ENCODE measurements at regions not wholly inside any gene's neighbourhood (a gene's known extent, or its start where the extent isn't known, plus 50 kb on each side); places are given as distances from the start of the nearest gene placed in this dataset.
"Not testable (repeated sequence)": the region's sequence is repeated elsewhere in the genome, so short reads cannot be mapped to it uniquely, and the experiment has no call there.

- Histone ChIP-seq H4K20me1 (no peaks in the 10 kb centered on the region), H3K27ac (no peak overlapping the region), H3K9ac (no peak overlapping the region)
These were observed 51.3 kb upstream of the MOCS2 start for GRCh38 chr5:53160895-53161294.

DNA sequence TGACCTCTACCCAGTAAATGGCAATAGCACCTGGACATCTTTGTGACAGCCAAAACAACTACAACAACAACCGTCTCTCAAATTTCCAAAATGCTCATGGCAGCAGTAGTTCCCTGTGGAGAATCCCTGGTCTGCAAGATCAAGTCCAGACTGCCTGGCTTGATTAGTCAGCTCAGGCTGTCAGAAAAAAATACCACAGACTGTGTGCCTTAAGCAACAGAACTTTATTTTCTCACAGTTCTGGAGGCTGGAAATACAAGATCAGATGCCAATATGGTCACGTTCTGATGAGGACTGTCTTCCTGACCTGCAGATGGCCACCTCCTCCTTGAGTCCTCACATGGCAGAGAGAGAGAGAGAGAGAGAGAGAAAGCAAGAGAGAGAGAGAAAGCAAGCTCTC lies 52.3 kb upstream of the MOCS2 start:
- Histone ChIP-seq H3K4me2 (no peak overlapping the region), H3K27ac (no peak overlapping the region), H3K36me3 (no peaks in the 10 kb centered on the region), H3K4me1 (no peaks in the 10 kb centered on the region), H3K9me3 (replicated peaks in 1 of 11) (no peaks in the 10 kb centered on the region), H4K20me1 (no peaks in the 10 kb centered on the region), H3K27me3 (no peaks in the 10 kb centered on the region), H3K4me3 (no peak overlapping the region), H3K9ac (no peak overlapping the region)
- no peak for TF ChIP-seq Cebpa-rat (IDR thresholded peaks at IDR 0.05)

More at GRCh38 chr5:53160895-53161294, 51.3 kb upstream of the MOCS2 start:
- no peaks in the 10 kb centered on the region for H3K27me3 ChIP-seq
- H3K4me2 ChIP-seq: no peak overlapping the region
- no peak for TF ChIP-seq Cebpa-rat (IDR thresholded peaks at IDR 0.05)
- no peak overlapping the region for H3K4me3 ChIP-seq
- no peaks in the 10 kb centered on the region for H3K4me1 ChIP-seq
- H3K9me3 ChIP-seq (replicated peaks in 1 of 11): no peaks in the 10 kb centered on the region
- no peaks in the 10 kb centered on the region for H3K36me3 ChIP-seq

- Histone ChIP-seq H3K9me3 (replicated peaks in 1 of 11) (no peaks in the 10 kb centered on the region), H3K27me3 (no peaks in the 10 kb centered on the region), H3K4me3 (no peak overlapping the region), H4K20me1 (no peaks in the 10 kb centered on the region), H3K4me2 (no peak overlapping the region), H3K9ac (no peak overlapping the region), H3K36me3 (no peaks in the 10 kb centered on the region), H3K27ac (no peak overlapping the region), H3K4me1 (peaks cover 0 to 16% (median 3%) of the 10 kb centered on the region in 10 experiments; a peak in 10 of 20 replicates)
- no peak for TF ChIP-seq Cebpa-rat (IDR thresholded peaks at IDR 0.05)
These were observed 55.1 kb upstream of the MOCS2 start for GRCh38 chr5:53164478-53165165.

DNA sequence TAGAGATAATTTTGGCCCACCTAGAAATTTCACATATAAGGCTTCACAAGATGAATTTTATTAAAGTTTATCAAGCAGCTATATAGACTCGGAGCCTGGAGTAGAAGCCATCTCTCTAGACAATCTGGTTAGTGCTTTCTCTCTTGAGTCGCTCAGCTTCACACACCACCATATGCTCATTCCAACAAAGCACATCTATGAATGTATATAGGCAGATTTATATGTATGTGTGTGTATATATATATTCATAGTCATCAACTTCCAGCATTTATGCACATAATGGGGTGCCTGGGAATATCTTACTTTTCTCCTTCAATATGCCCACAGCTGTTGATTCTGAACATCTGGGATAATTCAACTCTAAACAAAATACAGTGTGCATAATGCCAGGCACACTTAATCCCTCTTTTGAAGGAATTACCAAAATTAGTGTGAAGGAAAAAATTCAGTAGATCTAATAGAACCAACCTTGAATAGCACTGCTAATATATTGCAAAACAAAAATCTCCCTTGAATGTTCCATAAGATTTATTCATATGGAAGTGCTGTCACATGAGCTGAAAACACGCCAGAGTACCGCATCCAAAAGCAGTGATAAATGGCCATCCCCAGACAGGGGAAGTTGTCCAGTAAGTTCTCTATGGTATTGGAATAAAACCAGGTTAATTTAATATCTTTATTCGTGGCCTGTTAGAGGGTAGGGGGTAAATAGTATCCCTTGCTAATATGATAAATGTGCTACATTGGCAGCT lies 56.0 kb upstream of the MOCS2 start:
- Histone ChIP-seq H3K4me3 (no peak overlapping the region), H3K9me3 (replicated peaks in 1 of 11) (no peaks in the 10 kb centered on the region), H4K20me1 (no peaks in the 10 kb centered on the region), H3K27me3 (no peaks in the 10 kb centered on the region), H3K36me3 (no peaks in the 10 kb centered on the region), H3K27ac (no peak overlapping the region), H3K4me2 (no peak overlapping the region), H3K9ac (no peak overlapping the region), H3K4me1 (peaks cover 0 to 16% (median 3%) of the 10 kb centered on the region in 10 experiments; a peak in 10 of 20 replicates)
- no peak for TF ChIP-seq Cebpa-rat (IDR thresholded peaks at IDR 0.05)

- H3K4me1 ChIP-seq: peaks cover 0 to 16% (median 3%) of the 10 kb centered on the region in 10 experiments; a peak in 10 of 20 replicates
- no peaks in the 10 kb centered on the region for H4K20me1 ChIP-seq
- H3K4me2 ChIP-seq: no peak overlapping the region
- H3K9ac ChIP-seq: no peak overlapping the region
- H3K4me3 ChIP-seq: no peak overlapping the region
- no peaks in the 10 kb centered on the region for H3K36me3 ChIP-seq
- no peaks in the 10 kb centered on the region for H3K9me3 ChIP-seq (replicated peaks in 1 of 11)
- H3K27ac ChIP-seq: no peak overlapping the region
- TF ChIP-seq Cebpa-rat (IDR thresholded peaks at IDR 0.05): no peak
- no peaks in the 10 kb centered on the region for H3K27me3 ChIP-seq
These were observed 56.6 kb upstream of the MOCS2 start for GRCh38 chr5:53166183-53166495.

- peak overlapping the region in 5 of 11 experiments; percentile 33 to 57 (median 47); a peak in 7 of 22 replicates for H3K4me2 ChIP-seq
- H3K9me3 ChIP-seq (replicated peaks in 1 of 11): no peaks in the 10 kb centered on the region
- TF ChIP-seq Cebpa-rat (IDR thresholded peaks at IDR 0.05): no peak
These were observed 58.3 kb upstream of the MOCS2 start for GRCh38 chr5:53167836-53168235.

DNA sequence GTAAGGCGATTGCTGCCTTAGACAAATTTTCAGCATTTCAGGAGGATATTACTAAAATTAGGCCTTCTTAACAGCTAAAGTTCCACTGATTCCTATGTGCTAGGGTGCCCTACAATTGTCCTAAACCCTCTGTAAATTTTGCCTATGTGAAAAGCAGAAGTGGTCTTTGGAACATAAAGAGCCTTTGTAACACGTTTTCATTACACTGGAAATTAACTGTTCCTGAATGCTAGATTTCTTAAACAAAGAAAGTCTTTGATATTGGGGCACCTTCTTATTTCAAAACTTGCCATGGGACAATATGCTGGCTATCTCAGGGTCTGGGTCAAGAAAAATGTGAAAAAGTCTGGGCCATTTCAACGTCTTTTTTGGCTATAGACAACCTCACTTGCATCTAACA lies 60.4 kb upstream of the MOCS2 start:
- no peak overlapping the region for H3K27ac ChIP-seq
- peaks cover 0 to 22% (median 3%) of the 10 kb centered on the region in 10 experiments; a peak in 10 of 20 replicates for H3K4me1 ChIP-seq
- H4K20me1 ChIP-seq: no peaks in the 10 kb centered on the region
- no peaks in the 10 kb centered on the region for H3K27me3 ChIP-seq
- TF ChIP-seq Cebpa-rat (IDR thresholded peaks at IDR 0.05): no peak
- H3K4me3 ChIP-seq: no peak overlapping the region
- no peaks in the 10 kb centered on the region for H3K36me3 ChIP-seq
- H3K9ac ChIP-seq: no peak overlapping the region
- no peak overlapping the region for H3K4me2 ChIP-seq
- H3K9me3 ChIP-seq (replicated peaks in 1 of 11): no peaks in the 10 kb centered on the region

More at GRCh38 chr5:53167836-53168235, 58.3 kb upstream of the MOCS2 start:
- no peaks in the 10 kb centered on the region for H4K20me1 ChIP-seq
- H3K9ac ChIP-seq: no peak overlapping the region
- no peaks in the 10 kb centered on the region for H3K36me3 ChIP-seq
- H3K27ac ChIP-seq: no peak overlapping the region
- peaks cover 0 to 22% (median 3%) of the 10 kb centered on the region in 10 experiments; a peak in 10 of 20 replicates for H3K4me1 ChIP-seq
- H3K4me3 ChIP-seq: no peak overlapping the region
- H3K27me3 ChIP-seq: no peaks in the 10 kb centered on the region

DNA sequence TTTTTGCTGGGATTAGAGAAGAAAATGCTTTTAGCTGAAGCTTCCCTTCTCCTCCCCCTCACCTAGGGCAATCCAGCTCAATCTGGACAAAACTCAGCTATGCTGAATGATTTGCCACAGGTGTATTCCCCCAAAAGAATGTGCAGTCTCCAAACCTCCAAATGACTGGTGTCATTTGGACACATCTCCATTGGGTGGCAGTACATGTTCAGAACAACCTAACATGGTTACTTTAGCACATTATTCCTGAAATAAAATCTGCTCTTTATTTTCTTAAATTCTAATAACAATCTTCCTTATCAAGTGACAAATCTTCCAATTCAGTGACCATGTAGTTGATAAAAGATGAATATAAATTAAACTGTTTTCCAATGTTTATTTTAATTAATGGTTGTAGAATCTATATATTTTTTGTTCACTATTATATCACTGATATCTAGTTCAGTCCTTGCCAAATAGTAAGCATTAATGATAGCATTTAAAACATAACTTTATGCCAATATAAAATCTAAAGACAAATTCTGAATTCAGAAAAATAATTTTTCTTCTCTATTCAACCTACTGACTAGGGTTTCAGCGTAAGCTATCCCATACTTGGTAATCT lies 61.3 kb upstream of the MOCS2 start:
- no peak overlapping the region for H3K27ac ChIP-seq

GRCh38 chr5:53172073-53172472 lies 62.5 kb upstream of the MOCS2 start:
- H3K27me3 ChIP-seq; H3K27ac ChIP-seq; H3K4me3 ChIP-seq; H3K36me3 ChIP-seq; H3K9me3 ChIP-seq (replicated peaks in 1 of 11); H4K20me1 ChIP-seq; H3K4me2 ChIP-seq; H3K9ac ChIP-seq: not testable (repeated sequence)
- H3K4me1 ChIP-seq: peaks cover 0 to 22% (median 3%) of the 10 kb centered on the region in 10 experiments; a peak in 10 of 20 replicates

More for the DNA sequence above, 61.3 kb upstream of the MOCS2 start:
- Histone ChIP-seq H3K36me3 (no peaks in the 10 kb centered on the region), H4K20me1 (no peaks in the 10 kb centered on the region), H3K9ac (no peak overlapping the region), H3K4me2 (no peak overlapping the region), H3K4me3 (no peak overlapping the region), H3K4me1 (peaks cover 0 to 22% (median 3%) of the 10 kb centered on the region in 10 experiments; a peak in 10 of 20 replicates), H3K27me3 (no peaks in the 10 kb centered on the region), H3K9me3 (replicated peaks in 1 of 11) (no peaks in the 10 kb centered on the region)
- no peak for TF ChIP-seq Cebpa-rat (IDR thresholded peaks at IDR 0.05)
